Endothelial cell of umbilical vein (primary cell): ENCODE measurements at regions not wholly inside any gene's neighbourhood (a gene's known extent, or its start where the extent isn't known, plus 50 kb on each side); places are given as distances from the start of the nearest gene placed in this dataset.

Experiments used
- BruUV-seq: library from RNA; stranded (reverse); fragments of 400-500 nt; replicated peaks from 2 replicates; lab custom pipeline; 2021; lab: Mats Ljungman, UMichigan
- CTCF ChIA-PET: fragments of 300-600, 350-600 bp; sonication (Branson Sonifier 250); formaldehyde crosslinking; loops from one replicate; lab custom pipeline; 2021; ENCODE audit warnings: antibody characterized with exemption, inconsistent platforms; lab: Charles Lee
- POLR2A ChIA-PET: fragments of 300-600, 350-600 bp; sonication (Branson Sonifier 250); formaldehyde crosslinking; loops from one replicate; lab custom pipeline; 2021; ENCODE audit warnings: antibody characterized with exemption, inconsistent platforms; lab: Charles Lee
- DNase-seq: peaks from one replicate; pipeline ENCODE4 v3.0.0-alpha.2; 2011; ENCODE audit warnings: low read depth, low spot score
- FAIRE-seq: peaks from 2 replicates; lab custom pipeline; 2011; peaks lifted over from hg19 to GRCh38; lab: Jason Lieb, UNC
- H2AFZ ChIP-seq: 2 replicates; pipeline ENCODE4 v1.6.0; 2012; ENCODE audit warnings: low read depth, low read length, control low read depth, inconsistent platforms
- H3K27ac ChIP-seq: 2 replicates; pipeline ENCODE4 v1.5.1; 2011; ENCODE audit warnings: low read depth, mild to moderate bottlenecking, control low read depth, low read length, moderate library complexity; ENCODE audit not compliant: insufficient read depth
- H3K27me3 ChIP-seq, 2 experiments: 2 replicates each; pipeline versions ENCODE4 v1.6.0 to v1.6.1; 2011; ENCODE audit warnings: low read length in 2 of 2, mixed read lengths in 1 of 2; ENCODE audit not compliant: control insufficient read depth in 2 of 2, insufficient read depth in 2 of 2
- H3K36me3 ChIP-seq, 2 experiments: 2 replicates in 1 of 2; 3 replicates in 1 of 2; pipeline ENCODE4 v1.5.1; 2011; ENCODE audit warnings: low read length in 2 of 2, mild to moderate bottlenecking in 1 of 2, moderate library complexity in 1 of 2; ENCODE audit not compliant: control insufficient read depth in 2 of 2, insufficient read depth in 2 of 2; ENCODE audit errors: extremely low read depth in 1 of 2
- H3K4me1 ChIP-seq: 3 replicates; pipeline ENCODE4 v1.5.1; 2011; ENCODE audit warnings: mild to moderate bottlenecking, low read length; ENCODE audit not compliant: control insufficient read depth, insufficient read depth; ENCODE audit errors: extremely low read depth
- H3K4me2 ChIP-seq: 2 replicates; pipeline ENCODE4 v1.6.1; 2011; ENCODE audit warnings: low read length, control low read depth, mixed read lengths; ENCODE audit not compliant: insufficient read depth
- H3K4me3 ChIP-seq, 3 experiments: fragments of 200-600 bp in 1 of 3; sonication (generic), shearing (Covaris generic) in 1 of 3; replicated peaks in 1 of 3; 2 replicates each; pipeline ENCODE4 v1.5.1; 2011 to 2016; ENCODE audit warnings: control low read depth in 3 of 3, low read length in 3 of 3, mild to moderate bottlenecking in 2 of 3, inconsistent platforms in 1 of 3, low read depth in 1 of 3, moderate library complexity in 1 of 3; ENCODE audit not compliant: insufficient read depth in 1 of 3
- H3K79me2 ChIP-seq: 2 replicates; pipeline ENCODE4 v1.6.0; 2012; ENCODE audit warnings: low read length, inconsistent platforms; ENCODE audit not compliant: control insufficient read depth, insufficient read depth
- H3K9ac ChIP-seq: replicated peaks from 2 replicates; pipeline ENCODE3; 2011; ENCODE audit warnings: low read length, control low read depth; ENCODE audit not compliant: insufficient read depth; ENCODE audit errors: extremely low read depth
- H3K9me1 ChIP-seq: replicated peaks from 3 replicates; pipeline ENCODE4 v1.6.0; 2011; ENCODE audit warnings: mild to moderate bottlenecking, low read length; ENCODE audit not compliant: control insufficient read depth, insufficient read depth; ENCODE audit errors: extremely low read depth
- H3K9me3 ChIP-seq: replicated peaks from 2 replicates; pipeline ENCODE4 v1.5.1; 2012; ENCODE audit warnings: low read length, inconsistent platforms; ENCODE audit not compliant: control insufficient read depth, insufficient read depth
- H4K20me1 ChIP-seq: replicated peaks from 2 replicates; pipeline ENCODE3; 2011; ENCODE audit warnings: mild to moderate bottlenecking, low read length; ENCODE audit not compliant: control insufficient read depth, insufficient read depth; ENCODE audit errors: extremely low read depth
- CTCF ChIP-seq, 2 donors: IDR thresholded peaks; 1 replicate in 1 of 2; 2 replicates in 1 of 2; pipeline ENCODE4 v1.5.1; 2011; ENCODE audit warnings: low read length in 2 of 2, mild to moderate bottlenecking in 2 of 2, moderate library complexity in 2 of 2, control low read depth in 1 of 2, inconsistent platforms in 1 of 2, low read depth in 1 of 2; ENCODE audit not compliant: insufficient read depth in 1 of 2; ENCODE audit errors: extremely low read depth in 1 of 2
- EZH2 ChIP-seq: IDR thresholded peaks from 2 replicates; pipeline ENCODE4 v1.6.1; 2012; ENCODE audit warnings: borderline replicate concordance, low read depth, mild to moderate bottlenecking, moderate library complexity, low read length, inconsistent platforms; ENCODE audit not compliant: severe bottlenecking
- FOS ChIP-seq: IDR thresholded peaks from 2 replicates; pipeline ENCODE4 v1.6.1; 2011; ENCODE audit warnings: mild to moderate bottlenecking, low read length, moderate library complexity, borderline replicate concordance; ENCODE audit not compliant: insufficient read depth
- GATA2 ChIP-seq: IDR thresholded peaks from 2 replicates; pipeline ENCODE4 v1.7.0; 2011; ENCODE audit warnings: low read depth, mild to moderate bottlenecking, moderate library complexity, mixed read lengths, low read length; ENCODE audit not compliant: insufficient read length, insufficient read depth
- JUN ChIP-seq: IDR thresholded peaks from 2 replicates; pipeline ENCODE4 v1.6.1; 2011; ENCODE audit warnings: borderline replicate concordance, low read depth; ENCODE audit not compliant: insufficient read length, insufficient read depth
- MAX ChIP-seq: IDR thresholded peaks from 2 replicates; pipeline ENCODE4 v1.6.1; 2011; ENCODE audit not compliant: insufficient read depth, insufficient read length
- MYC ChIP-seq: IDR thresholded peaks from one replicate; pipeline ENCODE4 v1.6.1; 2011; ENCODE audit warnings: mild to moderate bottlenecking, low read depth, low read length
- POLR2A ChIP-seq: IDR thresholded peaks from 2 replicates; pipeline ENCODE4 v1.6.1; 2012; ENCODE audit warnings: low read depth, mild to moderate bottlenecking, control low read depth, low read length
- POLR2AphosphoS5 ChIP-seq: IDR thresholded peaks from 2 replicates; pipeline ENCODE4 v1.6.1; 2012; ENCODE audit warnings: low read depth, mild to moderate bottlenecking, control low read depth, low read length, moderate library complexity; ENCODE audit not compliant: insufficient read depth
- dilution Hi-C: fragments of 300-500 bp; cut with MboI; formaldehyde crosslinking; loops from one replicate; pipeline ENCODE4 v1.15.0; 2019; ENCODE audit warnings: low sequenced_read_pairs; ENCODE audit not compliant: extremely low pct_ligation_motif_present
- intact Hi-C: fragments of 100-400 bp; cut with micrococcal nuclease; formaldehyde crosslinking; loops from one replicate; pipeline ENCODE4 v1.10.0; 2022

GRCh38 chr22:27630754-27631153 lies 170.8 kb downstream of the MN1 start:
- no peaks in the 10 kb centered on the region for H3K9me3 ChIP-seq
- H3K27me3 ChIP-seq: peaks cover 0 to 2% of the 10 kb centered on the region in 2 experiments
- dilution Hi-C loops: no loop called here
- TF ChIP-seq POLR2AphosphoS5 (no peak), POLR2A (no peak), JUN (no peak), MYC (no peak)
- FAIRE-seq: no peak
- no peak overlapping the region for H2AFZ ChIP-seq
- no peak overlapping the region for H3K27ac ChIP-seq
- H3K9ac ChIP-seq: no peak overlapping the region
- BruUV-seq: no TSS peak
- no peaks in the 10 kb centered on the region for H3K4me1 ChIP-seq
- H4K20me1 ChIP-seq: no peaks in the 10 kb centered on the region
- intact Hi-C loops: no loop called here
- H3K79me2 ChIP-seq: no peaks in the 10 kb centered on the region
- CTCF ChIA-PET: no interaction called here
- H3K36me3 ChIP-seq: no peaks in the 10 kb centered on the region
- H3K9me1 ChIP-seq: no peaks in the 10 kb centered on the region
- no peak for DNase-seq
- H3K4me2 ChIP-seq: no peak overlapping the region
- POLR2A ChIA-PET: no interaction called here
- no peak overlapping the region for H3K4me3 ChIP-seq

GRCh38 chr22:27631641-27632040 lies 169.9 kb downstream of the MN1 start:
- intact Hi-C loops: no loop called here
- FAIRE-seq: no peak

More at GRCh38 chr22:27631641-27632040, 169.9 kb downstream of the MN1 start:
- Histone ChIP-seq H4K20me1 (no peaks in the 10 kb centered on the region), H3K79me2 (no peaks in the 10 kb centered on the region), H3K9me3 (no peaks in the 10 kb centered on the region), H3K4me3 (no peak overlapping the region), H3K9me1 (no peaks in the 10 kb centered on the region), H3K36me3 (no peaks in the 10 kb centered on the region), H3K4me2 (no peak overlapping the region), H3K27me3 (peaks cover 3 to 4% of the 10 kb centered on the region in 2 experiments), H3K27ac (no peak overlapping the region), H2AFZ (no peak overlapping the region), H3K4me1 (no peaks in the 10 kb centered on the region), H3K9ac (no peak overlapping the region)
- CTCF ChIA-PET: no interaction called here
- no TSS peak for BruUV-seq
- dilution Hi-C loops: no loop called here
- no peak for DNase-seq
- POLR2A ChIA-PET: no interaction called here
- TF ChIP-seq FOS (no peak), EZH2 (no peak), POLR2A (no peak), CTCF (IDR thresholded peaks at IDR 0.05; ENCODE audit: extremely low read depth in 1 of 2, insufficient read depth in 1 of 2, low read depth in 1 of 2, low read length in 2 of 2) (no peak), MAX (no peak), GATA2 (no peak), POLR2AphosphoS5 (no peak), MYC (no peak), JUN (no peak)
